HepG2 (cell line): ENCODE measurements at regions not wholly inside any gene's neighbourhood (a gene's known extent, or its start where the extent isn't known, plus 50 kb on each side); places are given as distances from the start of the nearest gene placed in this dataset.

ENCODE experiments used
- ATAC-seq: fragments of 200-7000 bp; cut with Tn5 transposase; 3 replicates; pipeline ENCODE4 v1.9.1; 2020; ENCODE audit warnings: mild to moderate bottlenecking, moderate library complexity
- BruUV-seq: library from RNA; stranded (reverse); fragments of 400-500 nt; replicated peaks from 2 replicates; lab custom pipeline; 2021; lab: Mats Ljungman, UMichigan
- CTCF ChIA-PET: fragments of 300-600 bp; formaldehyde crosslinking; extraction: SDS; loops from one replicate; lab custom pipeline; 2021; ENCODE audit warnings: low total read pairs, inconsistent platforms, low intra/inter-chr PET ratio; lab: Yijun Ruan, JAX
- POLR2A ChIA-PET: fragments of 350-600 bp; sonication (Branson Sonifier 250); formaldehyde crosslinking; loops from one replicate; lab custom pipeline; 2020; ENCODE audit warnings: antibody characterized with exemption, inconsistent platforms; lab: Yijun Ruan, JAX
- DNase-seq: peaks from one replicate; pipeline ENCODE4 v3.0.0-alpha.2; 2015; ENCODE audit warnings: low spot score
- FAIRE-seq: peaks from 3 replicates; lab custom pipeline; 2011; peaks lifted over from hg19 to GRCh38; lab: Jason Lieb, UNC
- H2AFZ ChIP-seq: one replicate; pipeline ENCODE4 v1.6.1; 2011; ENCODE audit warnings: low read length, inconsistent platforms
- H3K27ac ChIP-seq: fragments of 300-600 bp; 3 replicates; pipeline ENCODE4 v1.8.0; 2011; ENCODE audit warnings: mixed run types, mild to moderate bottlenecking, mixed read lengths, low read length, inconsistent platforms; ENCODE audit not compliant: insufficient read depth; ENCODE audit errors: extremely low read length
- H3K27me3 ChIP-seq, 2 experiments: fragments of 200-600 bp in 1 of 2; 2 replicates in 1 of 2; 3 replicates in 1 of 2; pipeline versions ENCODE4 v1.6.0 to v1.8.0; 2011; ENCODE audit warnings: low read length in 2 of 2, mild to moderate bottlenecking in 2 of 2, moderate library complexity in 2 of 2, inconsistent platforms in 1 of 2; ENCODE audit not compliant: insufficient read depth in 2 of 2, control insufficient read depth in 1 of 2
- H3K36me3 ChIP-seq, 2 experiments: fragments of 200-600 bp in 1 of 2; replicated peaks in 1 of 2; 2 replicates in 1 of 2; 3 replicates in 1 of 2; pipeline versions ENCODE4 v1.5.1 to v1.8.0; 2011; ENCODE audit warnings: low read length in 2 of 2, inconsistent platforms in 1 of 2; ENCODE audit not compliant: insufficient read depth in 2 of 2, control insufficient read depth in 1 of 2
- H3K4me1 ChIP-seq: 2 replicates; pipeline ENCODE4 v1.5.1; 2012; ENCODE audit warnings: low read length, inconsistent platforms; ENCODE audit not compliant: insufficient read depth
- H3K4me2 ChIP-seq: 2 replicates; pipeline ENCODE4 v1.6.0; 2011; ENCODE audit warnings: low read depth, low read length, inconsistent platforms
- H3K4me3 ChIP-seq, 3 experiments: fragments of 200-600 bp in 1 of 3; sonication (generic), shearing (Covaris generic) in 1 of 3; replicated peaks in 1 of 3; 2 replicates each; pipeline ENCODE4 v1.5.1; 2011 to 2016; ENCODE audit warnings: low read length in 3 of 3, inconsistent platforms in 2 of 3, low read depth in 2 of 3, mild to moderate bottlenecking in 2 of 3, control low read depth in 1 of 3, mixed read lengths in 1 of 3; ENCODE audit not compliant: insufficient read depth in 1 of 3
- H3K79me2 ChIP-seq: one replicate; pipeline ENCODE4 v1.6.1; 2011; ENCODE audit warnings: low read length, inconsistent platforms; ENCODE audit not compliant: insufficient read depth
- H3K9ac ChIP-seq: 2 replicates; pipeline ENCODE4 v1.6.0; 2011; ENCODE audit warnings: mild to moderate bottlenecking, low read depth, low read length, inconsistent platforms; ENCODE audit not compliant: insufficient read depth
- H3K9me3 ChIP-seq: 2 replicates; pipeline ENCODE4 v1.5.1; 2012; ENCODE audit warnings: mild to moderate bottlenecking, low read length
- H4K20me1 ChIP-seq: 2 replicates; pipeline ENCODE4 v1.6.0; 2011; ENCODE audit warnings: inconsistent platforms, mild to moderate bottlenecking, low read length, moderate library complexity; ENCODE audit not compliant: insufficient read depth
- BRF2 ChIP-seq: sonication (generic); formaldehyde crosslinking; IDR thresholded peaks from 2 replicates; pipeline ENCODE4 v1.8.1; 2022; ENCODE audit warnings: mild to moderate bottlenecking, missing genetic modification reagents
- EHMT2 ChIP-seq: fragments of 200-600 bp; sonication (generic); IDR thresholded peaks from 2 replicates; pipeline ENCODE4 v1.7.0; 2017; ENCODE audit warnings: antibody characterized with exemption, low read depth, low read length, borderline replicate concordance
- FOXO1 ChIP-seq: sonication (generic); formaldehyde crosslinking; IDR thresholded peaks from 2 replicates; pipeline ENCODE4 v1.4.0; 2020; ENCODE audit warnings: missing genetic modification reagents
- HMG20B ChIP-seq: conservative IDR thresholded peaks from 2 replicates; pipeline ENCODE4 v1.6.1; 2016; ENCODE audit warnings: missing genetic modification reagents, missing compliant biosample characterization
- ISX ChIP-seq: sonication (generic); formaldehyde crosslinking; conservative IDR thresholded peaks from 2 replicates; pipeline ENCODE4 v1.5.0; 2020; ENCODE audit warnings: missing genetic modification reagents
- KLF13 ChIP-seq: sonication (generic); formaldehyde crosslinking; IDR thresholded peaks from 2 replicates; pipeline ENCODE4 v1.4.0; 2020; ENCODE audit warnings: mild to moderate bottlenecking, missing genetic modification reagents
- NR2F1 ChIP-seq, 2 experiments: fragments of 450-650 bp in 1 of 2; formaldehyde crosslinking in 1 of 2; IDR thresholded peaks; 2 replicates each; pipeline versions ENCODE4 v1.5.0 to v1.6.1; 2016 to 2020; ENCODE audit warnings: mild to moderate bottlenecking in 1 of 2, missing compliant biosample characterization in 1 of 2, missing genetic modification reagents in 1 of 2, moderate library complexity in 1 of 2
- PITX1 ChIP-seq: sonication (generic); formaldehyde crosslinking; IDR thresholded peaks from 2 replicates; pipeline ENCODE4 v1.5.1; 2020; ENCODE audit warnings: mild to moderate bottlenecking, missing genetic modification reagents
- SNAPC4 ChIP-seq: sonication (generic); formaldehyde crosslinking; IDR thresholded peaks from 2 replicates; pipeline ENCODE4 v1.4.0; 2020; ENCODE audit warnings: mild to moderate bottlenecking, missing genetic modification reagents
- SNAPC5 ChIP-seq: sonication (generic); formaldehyde crosslinking; IDR thresholded peaks from 2 replicates; pipeline ENCODE4 v1.8.1; 2023; ENCODE audit warnings: mild to moderate bottlenecking, missing genetic modification reagents, borderline replicate concordance
- SOX5 ChIP-seq: IDR thresholded peaks from 2 replicates; pipeline ENCODE4 v1.6.1; 2016; ENCODE audit warnings: borderline replicate concordance
- XBP1 ChIP-seq: sonication (generic); formaldehyde crosslinking; IDR thresholded peaks from 2 replicates; pipeline ENCODE4 v1.5.0; 2020; ENCODE audit warnings: missing genetic modification reagents
- ZFP82 ChIP-seq: sonication (generic); formaldehyde crosslinking; IDR thresholded peaks from 2 replicates; pipeline ENCODE4 v1.5.1; 2020; ENCODE audit warnings: mild to moderate bottlenecking, missing genetic modification reagents, borderline replicate concordance
- ZNF564 ChIP-seq: sonication (generic); formaldehyde crosslinking; IDR thresholded peaks from 2 replicates; pipeline ENCODE4 v1.8.1; 2023; ENCODE audit warnings: mild to moderate bottlenecking, missing genetic modification reagents
- ZNF788 ChIP-seq: sonication (generic); formaldehyde crosslinking; IDR thresholded peaks from 2 replicates; pipeline ENCODE4 v1.5.0; 2020; ENCODE audit warnings: mild to moderate bottlenecking, missing genetic modification reagents, borderline replicate concordance
- WGBS: methylation state at CpG from one replicate; pipeline ENCODE4 v1.1.6; 2017; ENCODE audit warnings: low lambda C conversion rate; 5-methylcytosine and 5-hydroxymethylcytosine counted together
- in situ Hi-C: cut with HindIII; loops from 2 replicates; pipeline ENCODE4 v1.10.0; 2017; ENCODE audit warnings: low pct_unique_long_range_greater_than_20kb; ENCODE audit not compliant: extremely low pct_ligation_motif_present
- intact Hi-C: fragments of 100-400 bp; cut with micrococcal nuclease; formaldehyde crosslinking; loops from one replicate; pipeline ENCODE4 v1.10.0; 2022; ENCODE audit not compliant: unreplicated experiment

- FAIRE-seq, result no peak
These were observed 244.0 kb upstream of the GATB start for GRCh38 chr4:152004801-152005200.

GRCh38 chr4:152000518-152000917, 239.7 kb upstream of the GATB start:
- Histone ChIP-seq H3K27ac (no peak overlapping the region), H3K79me2 (no peaks in the 10 kb centered on the region), H3K9ac (no peak overlapping the region), H3K27me3 (peaks cover 0 to 7% of the 10 kb centered on the region in 2 experiments; a peak in 2 of 5 replicates), H3K9me3 (no peaks in the 10 kb centered on the region), H4K20me1 (no peaks in the 10 kb centered on the region), H2AFZ (no peak overlapping the region), H3K4me1 (no peaks in the 10 kb centered on the region), H3K4me2 (no peak overlapping the region), H3K36me3 (no peaks in the 10 kb centered on the region), H3K4me3 (no peak overlapping the region)
- ATAC-seq (no peak), DNase-seq (no peak), FAIRE-seq (no peak)
- ChIA-PET POLR2A (no interaction called here), CTCF (no interaction called here)
- BruUV-seq, result no TSS peak
- intact Hi-C loops, result no loop called here
- in situ Hi-C loops, result no loop called here
- TF ChIP-seq FOXO1 (CRISPR knock-in tag) (no peak), SNAPC4 (CRISPR knock-in tag) (no peak), XBP1 (CRISPR knock-in tag) (no peak), ZNF788 (CRISPR knock-in tag) (no peak), EHMT2 (no peak), ISX (no peak), SNAPC5 (no peak), SOX5 (CRISPR knock-in tag) (no peak), HMG20B (CRISPR knock-in tag) (no peak), KLF13 (CRISPR knock-in tag) (no peak), PITX1 (CRISPR knock-in tag) (no peak)

More at GRCh38 chr4:152004801-152005200, 244.0 kb upstream of the GATB start:
- Histone ChIP-seq H2AFZ (no peak overlapping the region), H3K27ac (no peak overlapping the region), H3K79me2 (no peaks in the 10 kb centered on the region), H3K4me2 (no peak overlapping the region), H3K4me3 (no peak overlapping the region), H3K4me1 (no peaks in the 10 kb centered on the region), H3K9ac (no peak overlapping the region), H3K36me3 (no peaks in the 10 kb centered on the region), H4K20me1 (no peaks in the 10 kb centered on the region), H3K27me3 (peaks cover 1 to 22% of the 10 kb centered on the region in 2 experiments; a peak in 3 of 5 replicates), H3K9me3 (no peaks in the 10 kb centered on the region)
- TF ChIP-seq ZFP82 (CRISPR knock-in tag) (no peak), BRF2 (no peak), NR2F1 (CRISPR knock-in tag; IDR thresholded peaks at IDR 0.05) (no peak), ZNF564 (CRISPR knock-in tag) (no peak)
- ChIA-PET POLR2A (no interaction called here), CTCF (no interaction called here)
- 20% methylated on average over 7 of the region's 7 CpGs for whole genome bisulfite sequencing
- ATAC-seq (no peak), DNase-seq (no peak)
- intact Hi-C loops, result no loop called here
- no TSS peak for BruUV-seq
- in situ Hi-C loops, result no loop called here
